OCI-LY7 (cell line): ENCODE measurements at regions not wholly inside any gene's neighbourhood (a gene's known extent, or its start where the extent isn't known, plus 50 kb on each side); places are given as distances from the start of the nearest gene placed in this dataset.
"Not testable (repeated sequence)": the region's sequence is repeated elsewhere in the genome, so short reads cannot be mapped to it uniquely, and the experiment has no call there.

Experiments used
- EZH2phosphoT487 ChIP-seq: fragments of 200-600 bp; sonication (generic); IDR thresholded peaks from 2 replicates; pipeline ENCODE4 v1.6.1; 2018; ENCODE audit warnings: low read depth, borderline replicate concordance, mild to moderate bottlenecking, mixed run types, antibody characterized with exemption, low read length, moderate library complexity, mixed read lengths
- TF ChIP-seq, protein P1 (sequence below): fragments of 200-600 bp; sonication (generic); conservative IDR thresholded peaks from 2 replicates; pipeline ENCODE4 v1.5.1; 2014; ENCODE audit warnings: mild to moderate bottlenecking, antibody characterized with exemption, low read length, moderate library complexity, mixed read lengths

DNA sequence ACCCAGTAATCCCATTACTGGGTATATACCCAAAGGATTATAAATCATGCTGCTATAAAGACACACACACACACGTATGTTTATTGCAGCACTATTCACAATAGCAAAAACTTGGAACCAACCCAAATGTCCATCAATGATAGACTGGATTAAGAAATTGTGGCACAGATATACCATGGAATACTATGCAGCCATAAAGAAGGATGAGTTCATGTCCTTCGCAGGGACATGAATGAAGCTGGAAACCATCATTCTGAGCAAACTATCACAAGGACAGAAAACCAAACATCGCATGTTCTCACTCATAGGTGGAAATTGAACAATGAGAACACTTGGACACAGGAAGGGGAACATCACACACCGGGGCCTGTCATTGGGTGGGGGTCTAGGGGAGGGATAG is 54.6 kb upstream of the CSRP2 start:
- TF ChIP-seq, protein P1, sequence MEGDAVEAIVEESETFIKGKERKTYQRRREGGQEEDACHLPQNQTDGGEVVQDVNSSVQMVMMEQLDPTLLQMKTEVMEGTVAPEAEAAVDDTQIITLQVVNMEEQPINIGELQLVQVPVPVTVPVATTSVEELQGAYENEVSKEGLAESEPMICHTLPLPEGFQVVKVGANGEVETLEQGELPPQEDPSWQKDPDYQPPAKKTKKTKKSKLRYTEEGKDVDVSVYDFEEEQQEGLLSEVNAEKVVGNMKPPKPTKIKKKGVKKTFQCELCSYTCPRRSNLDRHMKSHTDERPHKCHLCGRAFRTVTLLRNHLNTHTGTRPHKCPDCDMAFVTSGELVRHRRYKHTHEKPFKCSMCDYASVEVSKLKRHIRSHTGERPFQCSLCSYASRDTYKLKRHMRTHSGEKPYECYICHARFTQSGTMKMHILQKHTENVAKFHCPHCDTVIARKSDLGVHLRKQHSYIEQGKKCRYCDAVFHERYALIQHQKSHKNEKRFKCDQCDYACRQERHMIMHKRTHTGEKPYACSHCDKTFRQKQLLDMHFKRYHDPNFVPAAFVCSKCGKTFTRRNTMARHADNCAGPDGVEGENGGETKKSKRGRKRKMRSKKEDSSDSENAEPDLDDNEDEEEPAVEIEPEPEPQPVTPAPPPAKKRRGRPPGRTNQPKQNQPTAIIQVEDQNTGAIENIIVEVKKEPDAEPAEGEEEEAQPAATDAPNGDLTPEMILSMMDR = not testable (repeated sequence)
- TF ChIP-seq EZH2phosphoT487 = not testable (repeated sequence)
